Smooth muscle cell (in vitro differentiated cells): ENCODE measurements at regions not wholly inside any gene's neighbourhood (a gene's known extent, or its start where the extent isn't known, plus 50 kb on each side); places are given as distances from the start of the nearest gene placed in this dataset.

Experiments used
- DNase-seq: peaks from one replicate; lab custom pipeline; 2025; ENCODE audit not compliant: unreplicated experiment; lab: John Stamatoyannopoulos, UW
- H2AFZ ChIP-seq: fragments of 200-600 bp; sonication (generic); 2 replicates; pipeline ENCODE4 v1.6.0; 2016; ENCODE audit warnings: antibody characterized with exemption, low read depth, mild to moderate bottlenecking
- H3F3A ChIP-seq: fragments of 200-600 bp; sonication (generic); 2 replicates; pipeline ENCODE4 v1.6.0; 2017; ENCODE audit warnings: antibody characterized with exemption, low read depth
- H3K27ac ChIP-seq: fragments of 200-600 bp; sonication (generic); 2 replicates; pipeline ENCODE4 v1.5.1; 2016; ENCODE audit warnings: low read depth, mild to moderate bottlenecking
- H3K27me3 ChIP-seq: fragments of 200-600 bp; sonication (generic); 2 replicates; pipeline ENCODE4 v1.6.1; 2016; ENCODE audit warnings: low read depth, mild to moderate bottlenecking
- H3K36me3 ChIP-seq: fragments of 200-600 bp; sonication (generic); 2 replicates; pipeline ENCODE4 v1.5.1; 2016; ENCODE audit warnings: low read depth
- H3K4me1 ChIP-seq: fragments of 200-600 bp; sonication (generic); 2 replicates; pipeline ENCODE4 v1.5.1; 2016; ENCODE audit warnings: low read depth
- H3K4me2 ChIP-seq: fragments of 200-600 bp; sonication (generic); 2 replicates; pipeline ENCODE4 v1.6.0; 2016; ENCODE audit warnings: mild to moderate bottlenecking
- H3K4me3 ChIP-seq: fragments of 200-600 bp; sonication (generic); 2 replicates; pipeline ENCODE4 v1.5.1; 2016; ENCODE audit warnings: mild to moderate bottlenecking
- H3K79me2 ChIP-seq: fragments of 200-600 bp; sonication (generic); 2 replicates; pipeline ENCODE4 v1.6.0; 2016; ENCODE audit warnings: low read depth, mild to moderate bottlenecking
- H3K9ac ChIP-seq: fragments of 200-600 bp; sonication (generic); 2 replicates; pipeline ENCODE4 v1.6.0; 2016; ENCODE audit warnings: low read depth
- H3K9me3 ChIP-seq: fragments of 200-600 bp; sonication (generic); replicated peaks from 2 replicates; pipeline ENCODE4 v1.5.1; 2016; ENCODE audit warnings: low read depth
- H4K20me1 ChIP-seq: fragments of 200-600 bp; sonication (generic); 2 replicates; pipeline ENCODE4 v1.6.0; 2016; ENCODE audit warnings: low read depth
- CTCF ChIP-seq: fragments of 200-600 bp; sonication (generic); IDR thresholded peaks from 2 replicates; pipeline ENCODE4 v1.5.1; 2017; ENCODE audit warnings: borderline replicate concordance, mild to moderate bottlenecking, antibody characterized with exemption; ENCODE audit not compliant: insufficient read depth, poor library complexity, severe bottlenecking
- WGBS: methylation state at CpG from one replicate; pipeline ENCODE4 v1.1.7; 2016; ENCODE audit warnings: low lambda C conversion rate; 5-methylcytosine and 5-hydroxymethylcytosine counted together

DNA sequence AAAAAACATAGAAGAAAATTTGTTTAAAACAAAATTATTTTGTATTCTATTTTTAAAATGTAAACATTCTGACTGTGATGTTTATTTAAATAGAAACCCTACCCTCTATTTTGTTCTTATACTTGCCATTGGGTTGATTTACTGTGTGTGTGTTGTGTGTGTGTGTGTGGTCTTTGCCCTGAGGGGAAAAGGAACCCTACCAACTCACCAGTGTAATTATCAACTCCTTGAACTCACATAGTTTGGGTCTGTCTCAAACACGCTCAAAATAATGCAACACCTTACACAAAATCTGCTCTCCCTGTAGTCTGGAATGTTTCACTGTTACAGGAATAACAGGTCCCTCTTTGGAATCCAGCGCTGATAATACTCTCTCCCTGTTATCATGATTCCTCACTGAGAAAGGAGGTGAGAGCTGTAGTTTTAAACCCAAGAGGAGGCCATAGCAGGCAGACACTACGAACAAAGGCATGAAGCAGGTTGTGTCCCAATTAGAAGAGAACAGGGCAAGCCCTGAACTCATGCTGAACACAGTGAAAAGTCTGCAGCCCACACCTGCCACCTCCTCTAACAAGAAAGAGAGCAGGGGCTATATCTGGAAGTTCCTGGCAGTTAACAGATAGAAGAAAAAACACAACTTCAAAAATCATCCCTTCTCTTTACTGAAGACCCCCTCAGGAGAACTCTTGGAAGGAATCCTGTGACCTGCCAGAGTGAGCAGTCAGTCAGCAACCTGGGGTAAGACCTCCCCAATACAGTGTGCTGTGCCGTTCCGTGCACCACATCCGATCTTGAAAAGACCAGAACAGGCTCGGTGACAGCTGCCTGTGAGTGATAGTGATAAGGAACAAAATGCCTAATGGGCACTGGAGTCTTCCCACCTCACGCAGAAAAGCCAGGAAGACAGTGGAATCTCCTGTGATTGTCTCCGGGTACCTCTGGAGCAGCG is 608.1 kb upstream of the ADAMTS16 start:
- Histone ChIP-seq H3F3A (no peaks in the 10 kb centered on the region), H2AFZ (no peak overlapping the region), H3K4me1 (no peaks in the 10 kb centered on the region), H3K9me3 (no peaks in the 10 kb centered on the region), H3K9ac (no peak overlapping the region), H3K27me3 (no peaks in the 10 kb centered on the region), H4K20me1 (no peaks in the 10 kb centered on the region), H3K4me2 (no peak overlapping the region), H3K36me3 (no peaks in the 10 kb centered on the region), H3K4me3 (no peak overlapping the region), H3K79me2 (no peaks in the 10 kb centered on the region), H3K27ac (no peak overlapping the region)
- whole genome bisulfite sequencing = 73% methylated on average over 10 of the region's 10 CpGs
- no peak for DNase-seq
- no peak for TF ChIP-seq CTCF

GRCh38 chr5:4532705-4533080 is 607.4 kb upstream of the ADAMTS16 start:
- Histone ChIP-seq H4K20me1 (no peaks in the 10 kb centered on the region), H3K4me3 (no peak overlapping the region), H3F3A (no peaks in the 10 kb centered on the region), H2AFZ (no peak overlapping the region), H3K9me3 (no peaks in the 10 kb centered on the region), H3K79me2 (no peaks in the 10 kb centered on the region), H3K36me3 (no peaks in the 10 kb centered on the region), H3K4me2 (no peak overlapping the region), H3K4me1 (no peaks in the 10 kb centered on the region), H3K27me3 (no peaks in the 10 kb centered on the region), H3K9ac (no peak overlapping the region), H3K27ac (no peak overlapping the region)
- 82% methylated on average over 6 of the region's 6 CpGs for WGBS
- no peak for TF ChIP-seq CTCF
- DNase-seq = no peak

DNA sequence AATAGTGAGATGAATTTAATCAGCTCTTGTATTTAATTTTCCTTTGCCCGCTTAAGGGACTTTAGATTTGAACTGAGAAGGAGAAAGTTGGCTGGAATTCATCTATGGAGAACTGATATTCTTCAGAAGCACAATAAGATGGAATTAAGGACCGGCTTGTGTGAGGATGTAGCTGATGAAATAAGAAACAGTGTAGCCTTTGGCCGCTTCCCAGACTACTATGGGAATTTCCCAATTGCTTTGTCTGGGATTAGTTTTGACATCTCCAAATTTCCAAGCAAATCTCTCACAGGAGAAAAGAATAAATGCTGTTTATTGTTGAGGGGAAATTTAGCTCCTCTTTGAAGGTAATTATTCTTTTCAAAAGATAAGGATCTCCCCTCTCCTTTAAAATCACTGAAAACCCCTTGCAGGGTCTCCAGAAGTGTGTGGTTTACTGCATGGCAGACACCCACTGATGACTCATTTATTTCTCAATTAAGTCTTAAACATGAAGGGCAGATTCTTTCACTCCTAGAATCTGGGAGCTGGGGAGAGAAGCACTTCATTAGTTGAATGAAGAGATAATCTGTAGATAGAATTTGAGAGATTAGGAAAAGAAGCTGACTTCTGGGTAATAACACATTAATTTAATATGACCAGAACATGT is 606.5 kb upstream of the ADAMTS16 start:
- Histone ChIP-seq H2AFZ (no peak overlapping the region), H3K79me2 (no peaks in the 10 kb centered on the region), H4K20me1 (no peaks in the 10 kb centered on the region), H3K27ac (no peak overlapping the region), H3K9me3 (no peaks in the 10 kb centered on the region), H3K27me3 (no peaks in the 10 kb centered on the region), H3K9ac (no peak overlapping the region), H3K4me3 (no peak overlapping the region), H3K4me1 (no peaks in the 10 kb centered on the region), H3F3A (no peaks in the 10 kb centered on the region), H3K4me2 (no peak overlapping the region), H3K36me3 (no peaks in the 10 kb centered on the region)
- 62% methylated on average over 3 of the region's 3 CpGs for WGBS
- TF ChIP-seq CTCF = no peak
- no peak for DNase-seq
